ENCODE measurements at regions not wholly inside any gene's neighbourhood (a gene's known extent, or its start where the extent isn't known, plus 50 kb on each side); places are given as distances from the start of the nearest gene placed in this dataset.

DNA sequence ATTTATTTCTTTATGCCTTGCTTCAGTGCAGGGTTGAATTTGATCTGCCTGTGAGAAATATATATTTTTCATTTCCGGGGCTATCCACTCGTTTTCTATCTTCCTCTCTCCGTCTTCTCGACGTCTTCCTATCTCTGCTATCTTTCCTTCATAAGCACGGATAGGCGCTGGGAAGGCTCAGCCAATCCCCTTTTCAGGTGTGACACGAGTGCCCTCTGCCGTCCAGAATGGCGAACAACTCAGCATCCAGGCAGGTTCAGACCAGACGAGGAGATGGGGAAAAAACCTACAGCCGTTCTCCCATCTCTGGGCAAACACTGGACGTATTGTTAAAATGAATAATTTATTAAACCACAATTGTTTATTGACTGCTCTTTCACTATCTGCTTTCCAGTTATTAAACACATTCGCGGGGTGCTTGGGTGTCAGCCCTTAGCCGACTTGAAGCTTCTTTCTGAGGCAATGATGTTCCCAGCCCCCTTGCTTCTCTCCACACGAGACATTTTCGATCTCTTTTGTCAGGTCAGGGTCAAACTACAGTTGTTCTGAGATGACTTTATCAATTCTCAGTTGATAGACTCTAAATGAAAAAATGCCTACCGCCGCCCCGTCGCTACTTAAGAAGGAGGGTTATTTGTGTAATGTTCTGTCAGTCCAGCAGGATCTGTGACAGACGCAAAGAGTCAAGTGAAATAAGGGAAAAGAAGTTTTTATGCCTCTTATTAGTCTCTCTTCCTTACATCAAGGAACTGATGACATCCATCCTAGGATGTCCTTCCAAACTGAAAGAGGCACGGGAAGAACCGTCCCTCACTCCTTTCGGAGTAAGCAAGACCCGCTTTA is 96.3 kb upstream of the NOCT start:
- DNase-seq = peak; percentile 84

- DNase-seq = peak; percentile 77
Observed at GRCh38 chr4:138918169-138918869, 97.3 kb upstream of the NOCT start.

DNA sequence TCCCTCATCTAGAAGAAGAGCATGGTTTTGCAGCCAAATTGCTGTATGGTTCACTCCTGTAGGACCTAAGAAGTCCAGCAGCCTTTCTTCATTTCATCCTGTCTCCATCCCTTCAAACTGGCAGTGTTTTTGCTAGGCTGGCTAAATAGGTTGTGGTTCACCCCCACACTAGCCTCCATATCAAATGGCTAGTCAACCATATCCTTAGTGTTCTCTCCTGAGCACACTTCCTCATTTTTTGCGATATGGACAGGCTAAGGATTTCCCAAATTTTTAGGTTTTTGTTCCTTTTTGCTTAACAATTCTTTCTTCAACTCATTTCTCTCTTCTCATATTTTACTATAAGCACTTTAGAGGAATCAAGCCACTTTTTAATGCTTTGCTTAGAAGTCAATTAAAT is 98.8 kb upstream of the NOCT start:
- DNase-seq = no peak

GRCh38 chr4:138915756-138916155 is 99.8 kb upstream of the NOCT start:
- peak; percentile 16 for DNase-seq

DNA sequence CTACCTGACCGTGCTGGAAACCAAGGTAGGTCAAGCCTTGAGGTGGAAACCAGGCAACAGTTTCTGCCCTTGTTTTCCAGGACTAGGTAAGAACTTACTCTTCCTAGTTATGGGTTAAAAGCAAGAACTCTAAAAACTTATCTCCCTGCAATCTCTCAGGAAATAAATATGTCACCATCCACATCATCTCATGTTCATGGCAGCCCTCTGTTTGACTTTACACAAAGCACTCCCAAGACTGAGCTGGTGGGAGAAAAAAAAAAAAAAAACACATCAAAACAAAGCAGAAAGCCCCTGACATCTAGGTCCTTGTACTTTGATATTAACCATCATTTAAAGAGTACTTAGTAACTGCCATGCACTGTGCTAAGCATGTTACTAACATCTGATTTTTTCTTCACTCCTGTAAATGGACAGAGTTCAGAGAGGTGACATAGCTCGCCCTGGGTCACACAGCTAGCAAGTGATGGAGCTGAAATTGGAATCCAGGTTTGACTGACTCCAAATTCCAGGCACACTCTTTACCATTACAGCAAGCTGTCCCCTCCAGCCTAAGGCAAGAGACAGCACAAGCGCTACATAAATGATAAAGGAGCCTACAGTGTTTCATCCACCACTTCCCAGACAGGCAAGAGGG is 102.8 kb upstream of the NOCT start:
- no peak for DNase-seq

- DNase-seq = peak; percentile 87
Observed at GRCh38 chr4:138911909-138912703, 103.5 kb upstream of the NOCT start.

- peak; percentile 97 for DNase-seq
Observed at GRCh38 chr4:138910914-138911336, 104.7 kb upstream of the NOCT start.

GRCh38 chr4:138910195-138910913 is 105.2 kb upstream of the NOCT start:
- DNase-seq = peak; percentile 94

DNA sequence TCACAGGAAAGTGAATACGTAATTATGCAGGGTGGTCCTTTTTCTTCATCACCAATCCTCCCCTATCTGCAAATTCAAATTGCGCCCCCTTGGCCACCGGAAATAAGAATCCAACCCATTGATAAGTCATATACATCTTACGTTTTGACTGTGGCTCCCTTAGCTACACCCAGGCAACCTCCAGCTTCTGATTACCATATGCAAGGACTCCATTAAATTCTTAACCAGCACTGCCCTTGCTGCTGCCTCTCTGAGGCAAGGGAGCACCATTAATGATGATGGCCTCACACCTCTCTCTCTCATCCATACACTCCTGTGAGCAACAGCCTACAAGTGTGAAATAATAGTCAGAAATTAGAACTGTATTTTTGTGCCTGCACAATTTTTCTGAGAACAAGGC is 106.0 kb upstream of the NOCT start:
- DNase-seq = peak; percentile 84

GRCh38 chr4:138908134-138908533 is 107.4 kb upstream of the NOCT start:
- DNase-seq = no peak

DNA sequence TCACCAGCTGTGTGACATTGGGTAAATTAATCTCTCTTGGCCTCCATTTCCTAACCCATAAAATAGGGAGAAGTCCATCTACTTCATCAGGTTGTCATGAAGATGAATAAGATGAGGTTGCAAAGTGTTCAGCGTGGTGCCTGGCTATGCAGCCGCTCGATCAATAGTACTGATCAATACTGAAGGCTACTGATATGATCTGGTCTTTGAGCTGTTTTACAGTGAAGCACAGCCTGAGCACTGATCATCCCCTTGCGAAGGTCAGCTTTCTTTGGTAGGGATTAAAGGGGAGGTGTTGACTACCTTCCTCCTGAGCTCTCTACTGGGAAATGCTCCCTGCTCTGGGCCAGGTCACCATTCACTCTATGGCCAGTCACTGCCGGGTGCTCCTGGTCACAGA is 108.4 kb upstream of the NOCT start:
- peak; percentile 16 for DNase-seq

DNA sequence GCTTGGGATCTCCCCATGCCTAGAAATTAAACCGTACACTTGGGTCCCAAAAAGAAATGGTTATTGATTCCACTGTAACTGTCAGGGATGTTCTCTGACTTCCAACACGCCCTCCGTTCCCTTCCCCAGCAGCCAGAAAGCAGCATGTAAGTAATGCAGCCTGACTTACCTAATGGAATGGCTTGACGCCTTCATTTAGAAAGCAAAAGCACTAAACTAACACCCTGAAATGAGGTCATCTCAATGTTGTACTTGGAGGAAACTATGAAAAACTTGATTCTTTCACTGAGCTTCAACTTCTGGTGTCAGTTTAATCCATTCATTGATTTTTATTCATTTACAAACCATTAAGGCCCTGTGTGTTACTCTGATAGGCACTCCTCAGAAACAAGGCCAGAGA is 110.8 kb upstream of the NOCT start:
- DNase-seq = no peak

DNA sequence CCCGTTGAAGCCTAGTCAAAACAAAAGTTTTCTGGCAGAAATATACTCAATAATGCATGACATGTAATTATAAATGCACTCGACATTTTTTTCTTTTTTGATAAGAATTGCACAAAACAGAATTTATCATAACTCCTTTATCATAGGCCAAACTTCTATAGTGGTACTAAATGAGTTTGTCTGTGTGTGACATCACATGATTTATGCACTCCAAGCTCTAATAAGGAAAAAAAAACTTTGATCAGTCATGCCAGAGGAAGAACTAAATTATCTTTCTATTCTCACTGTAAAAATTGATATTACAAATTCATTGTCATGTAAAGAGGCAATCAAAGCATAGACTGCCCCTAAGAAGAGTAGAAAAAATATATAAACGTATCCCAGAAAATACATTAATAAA is 112.4 kb upstream of the NOCT start:
- DNase-seq = no peak

- no peak for DNase-seq
Observed at GRCh38 chr4:138902705-138903104, 112.9 kb upstream of the NOCT start.

GRCh38 chr4:138901177-138901576 is 114.4 kb upstream of the NOCT start:
- DNase-seq = no peak

DNA sequence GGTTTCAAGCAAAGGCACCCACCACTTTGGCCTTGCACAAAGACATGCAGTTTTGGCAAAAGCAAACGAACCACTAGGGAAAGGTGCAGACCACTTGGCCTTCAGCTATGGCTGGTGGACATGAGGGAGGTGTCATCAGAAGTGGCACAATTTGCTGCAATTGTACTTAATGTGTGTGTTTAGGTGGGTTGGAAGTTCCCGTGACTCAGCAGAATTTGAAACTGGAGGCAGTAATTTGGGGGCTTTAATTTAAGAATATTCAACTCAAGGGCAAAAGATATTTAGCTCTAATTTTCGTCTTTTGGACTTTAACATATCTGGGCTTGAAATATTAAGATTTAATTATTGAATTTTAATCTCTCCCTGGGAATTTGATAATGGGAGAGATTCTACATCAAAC is 115.6 kb upstream of the NOCT start:
- no peak for DNase-seq

DNA sequence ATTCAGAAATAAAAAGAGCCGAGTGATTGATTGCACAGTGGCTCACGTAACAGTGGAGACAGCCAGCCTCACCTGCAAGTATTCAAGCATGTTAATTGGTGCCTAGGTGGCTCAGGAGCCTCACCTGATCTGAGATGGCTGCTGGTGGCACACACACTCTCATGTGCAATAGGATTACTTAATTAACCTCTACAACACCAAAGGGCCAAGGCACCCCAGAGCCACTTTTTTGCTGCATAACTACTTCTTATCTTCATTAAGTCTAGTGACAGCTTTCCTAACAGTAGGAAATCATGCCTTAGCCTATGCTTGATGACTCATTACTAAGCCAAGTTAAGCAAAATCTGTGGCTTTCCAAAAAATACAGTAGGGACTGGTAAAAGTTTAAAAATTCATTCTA is 117.3 kb upstream of the NOCT start:
- DNase-seq = peak; percentile 77

DNA sequence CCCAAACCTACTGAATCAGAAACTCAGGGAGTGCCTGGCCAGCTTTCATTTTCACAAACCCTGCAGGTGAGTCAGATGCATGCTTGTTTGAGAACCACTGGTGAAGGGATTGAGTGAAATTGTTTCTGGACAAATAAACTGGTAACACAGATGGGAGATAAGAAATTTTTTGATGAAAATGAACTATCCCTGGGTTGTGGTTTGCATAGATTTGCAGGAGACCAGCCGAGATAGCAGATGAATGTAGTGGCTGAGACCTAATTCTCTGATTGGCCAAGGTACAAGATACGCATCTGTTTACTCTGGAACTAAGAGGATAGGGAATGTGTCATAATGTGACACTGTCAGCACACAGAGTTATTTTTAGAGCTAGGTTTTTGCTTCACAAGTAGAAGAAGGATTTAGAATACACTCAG is 117.8 kb upstream of the NOCT start:
- DNase-seq = peak; percentile 73

GRCh38 chr4:138894709-138895108 is 120.9 kb upstream of the NOCT start:
- DNase-seq = no peak

GRCh38 chr4:138894011-138894410 is 121.6 kb upstream of the NOCT start:
- DNase-seq = no peak

DNA sequence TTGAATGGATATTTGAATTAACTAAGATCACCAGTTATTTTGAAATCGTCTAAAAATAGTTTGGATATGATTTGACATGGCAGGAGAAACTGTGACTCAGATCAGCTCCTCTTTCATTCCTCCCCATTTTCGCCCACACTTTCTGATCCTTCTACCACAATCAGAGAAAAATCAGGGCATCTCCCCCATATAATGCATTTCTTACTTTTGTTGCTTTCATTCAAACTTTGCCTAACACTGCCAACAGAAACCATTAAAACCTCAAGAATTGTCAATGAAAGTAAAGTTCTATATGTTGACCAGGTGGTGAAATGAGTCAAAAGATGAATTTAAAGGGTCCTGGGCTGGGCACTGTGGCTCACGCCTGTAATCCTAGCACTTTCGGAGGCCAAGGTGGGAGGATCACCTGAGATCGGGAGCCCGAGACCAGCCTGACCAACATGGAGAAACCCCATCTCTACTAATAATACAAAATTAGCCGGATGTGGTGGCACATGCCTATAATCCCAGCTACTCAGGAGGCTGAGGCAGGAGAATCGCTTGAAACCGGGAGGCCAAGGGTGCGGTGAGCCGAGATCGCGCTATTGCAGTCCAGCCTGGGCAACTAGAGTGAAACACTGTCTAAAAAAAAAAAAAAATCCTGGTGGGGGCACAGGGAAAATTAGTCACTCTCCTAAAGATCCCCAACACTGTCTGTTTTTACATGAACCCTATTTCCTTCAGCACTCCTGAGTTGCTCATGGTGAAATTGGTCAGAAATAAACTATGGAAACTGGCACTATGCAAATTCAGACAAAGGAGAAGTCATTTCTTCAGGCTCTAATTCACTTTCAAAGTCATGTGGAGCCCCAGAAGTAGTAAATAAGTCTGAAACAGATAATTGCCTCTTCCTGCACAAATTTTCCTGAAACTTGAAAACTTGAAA is 122.8 kb upstream of the NOCT start:
- DNase-seq = no peak

All from NCI-H146 (cell line).